ENCODE measurements at regions not wholly inside any gene's neighbourhood (a gene's known extent, or its start where the extent isn't known, plus 50 kb on each side); places are given as distances from the start of the nearest gene placed in this dataset.
"Not testable (repeated sequence)": the region's sequence is repeated elsewhere in the genome, so short reads cannot be mapped to it uniquely, and the experiment has no call there.

- H3K4me3 ChIP-seq: no peak overlapping the region
- H3K27ac ChIP-seq: no peak overlapping the region
- H3K27me3 ChIP-seq: no peaks in the 10 kb centered on the region
- DNase-seq: no peak
- intact Hi-C loops (cut with DNase I; ENCODE audit: low total_unique reads): no loop called here
- TF ChIP-seq CTCF (IDR thresholded peaks at IDR 0.05): no peak
- TF ChIP-seq POLR2A (IDR thresholded peaks at IDR 0.05): no peak
- H3K9me3 ChIP-seq: no peaks in the 10 kb centered on the region
- H3K36me3 ChIP-seq: no peaks in the 10 kb centered on the region
- no peaks in the 10 kb centered on the region for H3K4me1 ChIP-seq
Observed at GRCh38 chr2:59761966-59762365, 791.5 kb downstream of the BCL11A start.

GRCh38 chr2:59756150-59756549, 797.3 kb downstream of the BCL11A start:
- intact Hi-C loops (cut with DNase I; ENCODE audit: low total_unique reads): no loop called here
- H3K27me3 ChIP-seq: no peaks in the 10 kb centered on the region
- H3K4me1 ChIP-seq: no peaks in the 10 kb centered on the region
- DNase-seq: no peak
- H3K36me3 ChIP-seq: no peaks in the 10 kb centered on the region
- TF ChIP-seq CTCF (IDR thresholded peaks at IDR 0.05) (no peak), POLR2A (IDR thresholded peaks at IDR 0.05) (no peak)
- H3K4me3 ChIP-seq: no peak overlapping the region
- H3K9me3 ChIP-seq: no peaks in the 10 kb centered on the region
- H3K27ac ChIP-seq: no peak overlapping the region

GRCh38 chr2:59754011-59754735, 799.3 kb downstream of the BCL11A start:
- intact Hi-C loops (cut with DNase I; ENCODE audit: low total_unique reads): no loop called here
- no peak overlapping the region for H3K4me3 ChIP-seq
- no peaks in the 10 kb centered on the region for H3K36me3 ChIP-seq
- TF ChIP-seq POLR2A (IDR thresholded peaks at IDR 0.05): no peak
- TF ChIP-seq CTCF (IDR thresholded peaks at IDR 0.05): no peak
- H3K9me3 ChIP-seq: no peaks in the 10 kb centered on the region
- DNase-seq: no peak
- no peak overlapping the region for H3K27ac ChIP-seq
- H3K4me1 ChIP-seq: no peaks in the 10 kb centered on the region
- H3K27me3 ChIP-seq: no peaks in the 10 kb centered on the region

- H3K9me3 ChIP-seq: no peaks in the 10 kb centered on the region
- H3K36me3 ChIP-seq: no peaks in the 10 kb centered on the region
- no peak overlapping the region for H3K27ac ChIP-seq
- DNase-seq: no peak
- H3K4me1 ChIP-seq: no peaks in the 10 kb centered on the region
- intact Hi-C loops (cut with DNase I; ENCODE audit: low total_unique reads): no loop called here
- no peak for TF ChIP-seq POLR2A (IDR thresholded peaks at IDR 0.05)
- TF ChIP-seq CTCF (IDR thresholded peaks at IDR 0.05): no peak
- no peak overlapping the region for H3K4me3 ChIP-seq
- H3K27me3 ChIP-seq: no peaks in the 10 kb centered on the region
Observed at GRCh38 chr2:59752512-59752911, 800.9 kb downstream of the BCL11A start.

GRCh38 chr2:59752071-59752470, 801.4 kb downstream of the BCL11A start:
- no peak for TF ChIP-seq POLR2A (IDR thresholded peaks at IDR 0.05)
- TF ChIP-seq CTCF (IDR thresholded peaks at IDR 0.05): no peak
- intact Hi-C loops (cut with DNase I; ENCODE audit: low total_unique reads): no loop called here
- Histone ChIP-seq H3K27me3 (no peaks in the 10 kb centered on the region), H3K36me3 (no peaks in the 10 kb centered on the region), H3K4me3 (no peak overlapping the region), H3K4me1 (no peaks in the 10 kb centered on the region), H3K9me3 (no peaks in the 10 kb centered on the region), H3K27ac (no peak overlapping the region)
- no peak for DNase-seq

GRCh38 chr2:59751214-59751613, 802.2 kb downstream of the BCL11A start:
- intact Hi-C loops (cut with DNase I; ENCODE audit: low total_unique reads): not testable (repeated sequence)

More at GRCh38 chr2:59751214-59751613, 802.2 kb downstream of the BCL11A start:
- H3K4me3 ChIP-seq, DNase-seq, H3K4me1 ChIP-seq, H3K27ac ChIP-seq, H3K9me3 ChIP-seq, H3K36me3 ChIP-seq, H3K27me3 ChIP-seq: not testable (repeated sequence)
